H1 (cell line): ENCODE measurements at regions not wholly inside any gene's neighbourhood (a gene's known extent, or its start where the extent isn't known, plus 50 kb on each side); places are given as distances from the start of the nearest gene placed in this dataset.

ENCODE experiments used
- CTCF ChIA-PET: fragments of 300-600 bp; sonication (Branson Sonifier 250); formaldehyde crosslinking; loops from one replicate; lab custom pipeline; 2021; ENCODE audit not compliant: partially characterized antibody; lab: Charles Lee
- POLR2A ChIA-PET: fragments of 300-600 bp; sonication (Branson Sonifier 250); formaldehyde crosslinking; loops from one replicate; lab custom pipeline; 2021; ENCODE audit warnings: inconsistent platforms; ENCODE audit not compliant: partially characterized antibody; lab: Charles Lee
- DNase-seq, 2 experiments: peaks; one replicate each; pipeline versions ENCODE4 v3.0.0 to v3.0.0-alpha.2; 2010 to 2022; ENCODE audit warnings: low spot score in 2 of 2, low read depth in 1 of 2, mixed read lengths in 1 of 2
- FAIRE-seq: peaks from 2 replicates; lab custom pipeline; 2011; peaks lifted over from hg19 to GRCh38; lab: Jason Lieb, UNC
- H2AFZ ChIP-seq: 2 replicates; pipeline ENCODE4 v1.8.1; 2012; ENCODE audit warnings: low read length, inconsistent platforms
- H2AK5ac ChIP-seq: 2 replicates; pipeline ENCODE4 v1.6.1; 2013; ENCODE audit warnings: low read depth, low read length
- H2BK120ac ChIP-seq: replicated peaks from 2 replicates; pipeline ENCODE3; 2013; ENCODE audit warnings: low read depth, low read length, inconsistent platforms
- H2BK12ac ChIP-seq: 2 replicates; pipeline ENCODE4 v1.6.1; 2013; ENCODE audit warnings: low read depth, low read length
- H2BK15ac ChIP-seq: 2 replicates; pipeline ENCODE4 v1.6.1; 2013; ENCODE audit warnings: low read length
- H2BK20ac ChIP-seq: 2 replicates; pipeline ENCODE4 v1.6.1; 2013; ENCODE audit warnings: low read length
- H2BK5ac ChIP-seq: 2 replicates; pipeline ENCODE4 v1.6.1; 2013; ENCODE audit warnings: low read depth, low read length
- H3K14ac ChIP-seq: 2 replicates; pipeline ENCODE4 v1.6.1; 2013; ENCODE audit warnings: inconsistent platforms; ENCODE audit not compliant: insufficient read length
- H3K18ac ChIP-seq: 2 replicates; pipeline ENCODE4 v1.6.1; 2013; ENCODE audit warnings: low read length; ENCODE audit errors: extremely low read depth
- H3K23ac ChIP-seq: 2 replicates; pipeline ENCODE4 v1.6.1; 2013; ENCODE audit warnings: inconsistent platforms; ENCODE audit not compliant: insufficient read length
- H3K23me2 ChIP-seq: 2 replicates; pipeline ENCODE4 v1.6.1; 2013; ENCODE audit warnings: low read depth, low read length
- H3K27ac ChIP-seq: 2 replicates; pipeline ENCODE4 v1.6.1; 2011; ENCODE audit warnings: low read depth, low read length, inconsistent platforms
- H3K27me3 ChIP-seq, 4 experiments: replicated peaks in 1 of 4; 1 replicate in 1 of 4; 2 replicates in 3 of 4; pipeline versions ENCODE4 v1.6.1 to v1.8.1; 2011 to 2013; ENCODE audit warnings: low read length in 3 of 4, mild to moderate bottlenecking in 3 of 4, inconsistent platforms in 2 of 4, mixed read lengths in 2 of 4, moderate library complexity in 1 of 4; ENCODE audit not compliant: control insufficient read depth in 3 of 4, insufficient read depth in 3 of 4; ENCODE audit errors: extremely low read depth in 1 of 4
- H3K36me3 ChIP-seq, 4 experiments: 2 replicates each; pipeline versions ENCODE4 v1.6.1 to v1.8.1; 2011 to 2013; ENCODE audit warnings: mild to moderate bottlenecking in 4 of 4, low read length in 3 of 4, moderate library complexity in 2 of 4, control low read depth in 1 of 4, inconsistent platforms in 1 of 4; ENCODE audit not compliant: insufficient read depth in 4 of 4, control insufficient read depth in 2 of 4
- H3K4ac ChIP-seq: replicated peaks from 2 replicates; pipeline ENCODE3; 2013; ENCODE audit warnings: low read length, low read depth, mixed read lengths, inconsistent platforms; ENCODE audit not compliant: insufficient read length
- H3K4me1 ChIP-seq, 4 experiments: replicated peaks in 1 of 4; 1 replicate in 1 of 4; 2 replicates in 3 of 4; pipeline versions ENCODE4 v1.6.1 to v1.8.1; 2011 to 2013; ENCODE audit warnings: low read length in 3 of 4, inconsistent platforms in 2 of 4, mixed read lengths in 1 of 4; ENCODE audit not compliant: insufficient read depth in 4 of 4, control insufficient read depth in 3 of 4
- H3K4me2 ChIP-seq, 2 experiments: 2 replicates each; pipeline versions ENCODE4 v1.6.1 to v1.8.1; 2011 to 2013; ENCODE audit warnings: low read depth in 2 of 2, low read length in 2 of 2, control low read depth in 1 of 2, inconsistent platforms in 1 of 2, mild to moderate bottlenecking in 1 of 2; ENCODE audit not compliant: insufficient read depth in 1 of 2
- H3K4me3 ChIP-seq, 4 experiments: fragments of 200-600, 300-600 bp in 1 of 4; sonication (generic), shearing (Covaris generic), sonication (Bioruptor Twin) in 1 of 4; 2 replicates each; pipeline versions ENCODE4 v1.5.1 to v1.8.1; 2011 to 2016; ENCODE audit warnings: low read length in 4 of 4, low read depth in 3 of 4, control low read depth in 2 of 4, inconsistent platforms in 2 of 4, mild to moderate bottlenecking in 2 of 4, mixed read lengths in 1 of 4, moderate library complexity in 1 of 4; ENCODE audit not compliant: insufficient read depth in 2 of 4; ENCODE audit errors: extremely low read depth in 1 of 4
- H3K56ac ChIP-seq: replicated peaks from 2 replicates; pipeline ENCODE3; 2013; ENCODE audit warnings: low read depth, mild to moderate bottlenecking, mixed read lengths, low read length, inconsistent platforms; ENCODE audit not compliant: insufficient read length
- H3K79me1 ChIP-seq: 2 replicates; pipeline ENCODE4 v1.6.1; 2013; ENCODE audit warnings: low read depth, low read length, control low read depth
- H3K79me2 ChIP-seq, 2 experiments: 2 replicates each; pipeline versions ENCODE4 v1.6.1 to v1.8.1; 2012 to 2013; ENCODE audit warnings: low read length in 2 of 2, mild to moderate bottlenecking in 2 of 2, inconsistent platforms in 1 of 2; ENCODE audit not compliant: insufficient read depth in 2 of 2, control insufficient read depth in 1 of 2
- H3K9ac ChIP-seq, 4 experiments: replicated peaks in 1 of 4; 1 replicate in 1 of 4; 2 replicates in 3 of 4; pipeline versions ENCODE4 v1.6.1 to v1.8.1; 2011 to 2013; ENCODE audit warnings: low read depth in 3 of 4, low read length in 3 of 4, control low read depth in 2 of 4, mild to moderate bottlenecking in 2 of 4, moderate library complexity in 2 of 4, inconsistent platforms in 1 of 4; ENCODE audit errors: extremely low read depth in 1 of 4
- H3K9me3 ChIP-seq, 2 experiments: 2 replicates each; pipeline versions ENCODE4 v1.6.1 to v1.8.1; 2012 to 2013; ENCODE audit warnings: mild to moderate bottlenecking in 2 of 2, moderate library complexity in 2 of 2, control low read depth in 1 of 2, inconsistent platforms in 1 of 2, low read depth in 1 of 2, low read length in 1 of 2, mixed read lengths in 1 of 2; ENCODE audit not compliant: insufficient read depth in 2 of 2
- H4K20me1 ChIP-seq, 2 experiments: replicated peaks in 1 of 2; 2 replicates each; pipeline versions ENCODE3 to v1.8.1; 2011 to 2013; ENCODE audit warnings: inconsistent platforms in 2 of 2, low read length in 2 of 2, mild to moderate bottlenecking in 1 of 2; ENCODE audit not compliant: insufficient read depth in 2 of 2, control insufficient read depth in 1 of 2
- H4K5ac ChIP-seq: 2 replicates; pipeline ENCODE4 v1.6.1; 2013; ENCODE audit warnings: low read length, low read depth, mixed read lengths, inconsistent platforms; ENCODE audit not compliant: insufficient read length
- H4K8ac ChIP-seq: 2 replicates; pipeline ENCODE4 v1.8.0; 2013; ENCODE audit warnings: mild to moderate bottlenecking, moderate library complexity, low read length, inconsistent platforms; ENCODE audit not compliant: insufficient read depth; ENCODE audit errors: extremely low read depth
- H4K91ac ChIP-seq: replicated peaks from 2 replicates; pipeline ENCODE3; 2013; ENCODE audit warnings: low read length, mixed read lengths, inconsistent platforms; ENCODE audit not compliant: insufficient read length
- CBX8 ChIP-seq: fragments of 300-800, 300-1000 bp; sonication (generic); IDR thresholded peaks from 2 replicates; pipeline ENCODE4 v1.7.1; 2016; ENCODE audit warnings: low read depth, low read length, borderline replicate concordance
- EGR1 ChIP-seq: IDR thresholded peaks from 2 replicates; pipeline ENCODE4 v1.6.1; 2011; ENCODE audit warnings: low read depth, low read length, borderline replicate concordance
- GTF2F1 ChIP-seq: IDR thresholded peaks from 2 replicates; pipeline ENCODE4 v1.6.1; 2012; ENCODE audit warnings: low read depth, low read length, improper control_type of control experiment, borderline replicate concordance
- HDAC6 ChIP-seq: IDR thresholded peaks from one replicate; pipeline ENCODE4 v1.7.1; 2012; ENCODE audit warnings: low read depth, mild to moderate bottlenecking, inconsistent platforms, low read length, moderate library complexity
- NRF1 ChIP-seq: IDR thresholded peaks from 2 replicates; pipeline ENCODE4 v1.6.1; 2011; ENCODE audit warnings: mild to moderate bottlenecking, low read depth, low read length, improper control_type of control experiment
- RFX5 ChIP-seq: IDR thresholded peaks from 2 replicates; pipeline ENCODE4 v1.6.1; 2011; ENCODE audit warnings: low read depth, low read length, improper control_type of control experiment, borderline replicate concordance
- RXRA ChIP-seq: IDR thresholded peaks from 2 replicates; pipeline ENCODE4 v1.6.1; 2011; ENCODE audit warnings: low read depth, mild to moderate bottlenecking, low read length, moderate library complexity; ENCODE audit not compliant: insufficient read depth
- SIN3A ChIP-seq, 2 experiments: IDR thresholded peaks in 1 of 2; conservative IDR thresholded peaks in 1 of 2; 2 replicates each; pipeline ENCODE4 v1.6.1; 2011 to 2012; ENCODE audit warnings: low read length in 2 of 2, improper control_type of control experiment in 1 of 2, low read depth in 1 of 2, mild to moderate bottlenecking in 1 of 2
- SRF ChIP-seq: IDR thresholded peaks from 2 replicates; pipeline ENCODE4 v1.6.1; 2011; ENCODE audit warnings: mild to moderate bottlenecking, low read depth, low read length, moderate library complexity
- ZNF274 ChIP-seq: IDR thresholded peaks from 2 replicates; pipeline ENCODE4 v1.7.0; 2012; ENCODE audit warnings: low read length, borderline replicate concordance; ENCODE audit errors: extremely low read depth
- WGBS, 2 experiments: shearing (Covaris generic) in 1 of 2; methylation state at CpG; one replicate each; pipeline versions ENCODE4 v1.1.6 to v1.1.7; 2013 to 2015; ENCODE audit warnings: low lambda C conversion rate in 2 of 2, mixed read lengths in 2 of 2, inconsistent platforms in 1 of 2, low coverage in 1 of 2, missing lambda C conversion rate in 1 of 2; ENCODE audit not compliant: insufficient replicate concordance in 2 of 2, insufficient coverage in 1 of 2, insufficient read length in 1 of 2; ENCODE audit errors: extremely low coverage in 1 of 2, missing lambda C conversion rate in 1 of 2; 5-methylcytosine and 5-hydroxymethylcytosine counted together
- TF ChIP-seq, protein P1 (sequence below): IDR thresholded peaks from 2 replicates; pipeline ENCODE4 v1.6.1; 2011; ENCODE audit warnings: low read length, improper control_type of control experiment

DNA sequence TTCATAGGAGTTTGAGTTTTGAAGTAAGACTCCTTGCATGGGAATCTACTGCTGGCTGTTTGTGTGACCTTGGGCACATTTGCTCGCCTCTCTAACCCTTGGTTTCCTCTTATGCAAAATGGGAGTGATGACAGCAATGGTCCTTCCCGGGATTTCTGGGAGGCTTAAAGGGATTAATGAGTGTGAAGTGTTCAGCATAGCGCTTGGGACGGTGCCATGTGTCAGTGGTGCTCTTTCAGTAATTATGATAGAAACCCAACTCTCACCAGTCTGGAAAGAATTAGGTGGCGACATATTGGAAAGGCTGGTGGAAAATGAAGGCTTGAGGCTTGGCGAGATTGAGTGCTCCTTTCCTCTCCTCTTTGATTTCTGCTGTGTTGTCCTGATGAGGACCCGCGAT, 429.2 kb upstream of the EEF2KMT start:
- Histone ChIP-seq H3K9me3 (no peaks in the 10 kb centered on the region), H2BK5ac (no peak overlapping the region), H4K5ac (no peak overlapping the region), H2AK5ac (no peak overlapping the region), H4K91ac (no peak overlapping the region), H2BK15ac (no peak overlapping the region), H4K8ac (no peak overlapping the region), H3K4me2 (no peak overlapping the region), H3K4me3 (no peak overlapping the region), H3K14ac (no peak overlapping the region), H3K23me2 (no peaks in the 10 kb centered on the region), H3K27ac (no peak overlapping the region), H3K9ac (no peak overlapping the region), H3K23ac (no peak overlapping the region), H4K20me1 (no peaks in the 10 kb centered on the region), H3K36me3 (no peaks in the 10 kb centered on the region), H3K18ac (no peak overlapping the region), H3K79me1 (no peaks in the 10 kb centered on the region; the same call in 1 of the 2 replicates), H2BK12ac (no peak overlapping the region), H3K79me2 (no peaks in the 10 kb centered on the region), H2BK120ac (no peak overlapping the region), H3K27me3 (no peaks in the 10 kb centered on the region), H2BK20ac (no peak overlapping the region), H3K4ac (no peak overlapping the region), H3K56ac (no peak overlapping the region), H2AFZ (no peak overlapping the region), H3K4me1 (no peaks in the 10 kb centered on the region)
- no peak for FAIRE-seq
- no peak for DNase-seq
- TF ChIP-seq RXRA = no peak
- no peak for TF ChIP-seq HDAC6
- TF ChIP-seq, protein P1, sequence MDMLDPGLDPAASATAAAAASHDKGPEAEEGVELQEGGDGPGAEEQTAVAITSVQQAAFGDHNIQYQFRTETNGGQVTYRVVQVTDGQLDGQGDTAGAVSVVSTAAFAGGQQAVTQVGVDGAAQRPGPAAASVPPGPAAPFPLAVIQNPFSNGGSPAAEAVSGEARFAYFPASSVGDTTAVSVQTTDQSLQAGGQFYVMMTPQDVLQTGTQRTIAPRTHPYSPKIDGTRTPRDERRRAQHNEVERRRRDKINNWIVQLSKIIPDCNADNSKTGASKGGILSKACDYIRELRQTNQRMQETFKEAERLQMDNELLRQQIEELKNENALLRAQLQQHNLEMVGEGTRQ = no peak
- no peak for TF ChIP-seq NRF1
- TF ChIP-seq EGR1 = no peak
- TF ChIP-seq CBX8 = no peak
- TF ChIP-seq SRF = no peak
- TF ChIP-seq SIN3A (conservative IDR thresholded peaks at IDR 0.05 in 1 of 2, IDR thresholded peaks at IDR 0.05 in 1 of 2; ENCODE audit: low read depth in 1 of 2, low read length in 2 of 2) = no peak
- no peak for TF ChIP-seq RFX5
- TF ChIP-seq ZNF274 = no peak
- TF ChIP-seq GTF2F1 = no peak
- 88% methylated on average over 7 of the region's 8 CpGs; no CpG with 5 or more reads in 1 of the 2 experiments for WGBS, 2 experiments
- ChIA-PET CTCF (interaction anchor here (0.8 to 1.2 kb wide), 2 partner anchors 8 to 216 kb away, joined by 3 read pairs; no protein-coding TSS in a partner anchor), POLR2A (no interaction called here)
